ENCODE measurements at regions not wholly inside any gene's neighbourhood (a gene's known extent, or its start where the extent isn't known, plus 50 kb on each side); places are given as distances from the start of the nearest gene placed in this dataset.
"Not testable (repeated sequence)": the region's sequence is repeated elsewhere in the genome, so short reads cannot be mapped to it uniquely, and the experiment has no call there.

DNA sequence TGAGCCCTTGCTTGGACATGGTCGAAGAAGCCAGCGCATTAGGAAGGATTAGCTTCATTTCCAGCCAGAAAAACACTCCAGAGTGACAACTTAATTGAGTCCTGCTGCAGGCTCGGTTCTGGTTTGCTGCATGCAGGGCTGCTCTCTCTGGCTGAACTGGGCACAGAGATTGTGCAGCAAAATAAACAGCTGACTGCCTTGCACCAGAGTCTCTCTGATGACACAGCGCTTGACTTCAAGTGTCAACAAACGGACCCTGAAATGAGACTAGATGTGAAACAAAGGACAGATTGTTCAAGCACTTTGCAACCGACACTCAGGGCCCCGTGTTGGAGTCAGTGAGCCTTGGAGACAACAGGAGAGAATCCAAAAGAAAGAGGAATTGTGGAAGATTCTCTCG, 197.3 kb upstream of the LRRC61 start:
- H3K4me3 ChIP-seq (ENCODE audit: low read length); H3K36me3 ChIP-seq (ENCODE audit: insufficient read depth, low read length); H3K27me3 ChIP-seq (ENCODE audit: control insufficient read depth, insufficient read depth, low read length); H3K9ac ChIP-seq (ENCODE audit: low read depth, low read length); H3K4me2 ChIP-seq (ENCODE audit: low read length); H3K4me1 ChIP-seq (ENCODE audit: control insufficient read depth, insufficient read depth, low read length); H3K9me3 ChIP-seq (replicated peaks; ENCODE audit: low read length): not testable (repeated sequence)

GRCh38 chr7:150134451-150134850, 188.7 kb upstream of the LRRC61 start:
- not testable (repeated sequence) for H3K4me3 ChIP-seq (ENCODE audit: low read length); H3K36me3 ChIP-seq (ENCODE audit: insufficient read depth, low read length); H3K9me3 ChIP-seq (replicated peaks; ENCODE audit: low read length); H3K9ac ChIP-seq (ENCODE audit: low read depth, low read length); H3K27me3 ChIP-seq (ENCODE audit: control insufficient read depth, insufficient read depth, low read length); H3K4me1 ChIP-seq (ENCODE audit: control insufficient read depth, insufficient read depth, low read length); H3K4me2 ChIP-seq (ENCODE audit: low read length)

GRCh38 chr7:150135620-150136190, 187.4 kb upstream of the LRRC61 start:
- not testable (repeated sequence) for H3K9ac ChIP-seq (ENCODE audit: low read depth, low read length); H3K4me3 ChIP-seq (ENCODE audit: low read length); H3K4me1 ChIP-seq (ENCODE audit: control insufficient read depth, insufficient read depth, low read length); H3K27me3 ChIP-seq (ENCODE audit: control insufficient read depth, insufficient read depth, low read length); H3K9me3 ChIP-seq (replicated peaks; ENCODE audit: low read length); H3K36me3 ChIP-seq (ENCODE audit: insufficient read depth, low read length); H3K4me2 ChIP-seq (ENCODE audit: low read length)

- not testable (repeated sequence) for H3K4me1 ChIP-seq (ENCODE audit: control insufficient read depth, insufficient read depth, low read length); H3K27me3 ChIP-seq (ENCODE audit: control insufficient read depth, insufficient read depth, low read length); H3K9ac ChIP-seq (ENCODE audit: low read depth, low read length); H3K9me3 ChIP-seq (replicated peaks; ENCODE audit: low read length); H3K36me3 ChIP-seq (ENCODE audit: insufficient read depth, low read length); H3K4me3 ChIP-seq (ENCODE audit: low read length); H3K4me2 ChIP-seq (ENCODE audit: low read length)
Measured at GRCh38 chr7:150139840-150140239, 183.3 kb upstream of the LRRC61 start.

- H3K4me2 ChIP-seq (ENCODE audit: low read length); H3K36me3 ChIP-seq (ENCODE audit: insufficient read depth, low read length); H3K9ac ChIP-seq (ENCODE audit: low read depth, low read length); H3K4me3 ChIP-seq (ENCODE audit: low read length); H3K4me1 ChIP-seq (ENCODE audit: control insufficient read depth, insufficient read depth, low read length); H3K27me3 ChIP-seq (ENCODE audit: control insufficient read depth, insufficient read depth, low read length); H3K9me3 ChIP-seq (replicated peaks; ENCODE audit: low read length): not testable (repeated sequence)
Measured at GRCh38 chr7:150141525-150142345, 181.4 kb upstream of the LRRC61 start.

DNA sequence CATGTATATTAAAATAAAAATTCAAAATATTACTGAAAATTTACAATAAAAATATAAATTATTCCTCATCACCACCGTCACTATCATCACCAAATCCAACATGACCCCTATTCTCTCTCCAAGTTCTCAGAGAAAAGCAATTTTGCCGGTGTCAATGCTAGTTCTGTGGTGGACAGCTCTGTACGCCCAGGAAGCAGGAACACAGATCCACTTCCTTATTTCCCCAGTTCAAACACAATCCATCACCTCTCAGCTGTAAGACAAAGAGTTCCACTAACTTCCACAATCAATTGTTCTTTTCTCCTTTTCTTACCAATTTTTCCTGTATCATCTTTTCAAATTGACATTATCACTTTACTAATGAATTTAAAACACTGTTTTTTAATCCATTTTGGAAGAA, 177.0 kb upstream of the LRRC61 start:
- H3K9ac ChIP-seq (ENCODE audit: low read depth, low read length); H3K4me3 ChIP-seq (ENCODE audit: low read length); H3K36me3 ChIP-seq (ENCODE audit: insufficient read depth, low read length); H3K4me1 ChIP-seq (ENCODE audit: control insufficient read depth, insufficient read depth, low read length); H3K4me2 ChIP-seq (ENCODE audit: low read length); H3K9me3 ChIP-seq (replicated peaks; ENCODE audit: low read length); H3K27me3 ChIP-seq (ENCODE audit: control insufficient read depth, insufficient read depth, low read length): not testable (repeated sequence)

DNA sequence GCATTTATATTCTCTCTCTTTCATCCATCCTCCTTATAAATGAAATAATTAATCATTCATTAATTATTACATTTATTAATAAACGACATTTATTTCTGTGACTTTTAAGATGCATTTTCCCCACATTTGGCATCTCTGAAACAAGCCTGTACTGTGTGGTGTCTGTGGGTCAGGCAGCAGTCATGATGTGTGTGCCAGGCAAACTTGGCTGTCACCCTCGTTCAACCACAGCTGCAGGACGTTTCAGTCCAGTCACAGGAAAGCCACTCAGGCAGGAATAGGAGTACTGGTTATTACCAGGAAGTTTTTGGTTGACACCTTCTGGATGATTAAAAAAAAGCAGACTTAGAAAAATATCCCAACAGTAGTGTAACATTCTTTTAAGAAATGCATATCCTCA, 175.6 kb upstream of the LRRC61 start:
- not testable (repeated sequence) for H3K4me3 ChIP-seq (ENCODE audit: low read length); H3K9me3 ChIP-seq (replicated peaks; ENCODE audit: low read length); H3K36me3 ChIP-seq (ENCODE audit: insufficient read depth, low read length); H3K27me3 ChIP-seq (ENCODE audit: control insufficient read depth, insufficient read depth, low read length); H3K4me2 ChIP-seq (ENCODE audit: low read length); H3K4me1 ChIP-seq (ENCODE audit: control insufficient read depth, insufficient read depth, low read length); H3K9ac ChIP-seq (ENCODE audit: low read depth, low read length)

DNA sequence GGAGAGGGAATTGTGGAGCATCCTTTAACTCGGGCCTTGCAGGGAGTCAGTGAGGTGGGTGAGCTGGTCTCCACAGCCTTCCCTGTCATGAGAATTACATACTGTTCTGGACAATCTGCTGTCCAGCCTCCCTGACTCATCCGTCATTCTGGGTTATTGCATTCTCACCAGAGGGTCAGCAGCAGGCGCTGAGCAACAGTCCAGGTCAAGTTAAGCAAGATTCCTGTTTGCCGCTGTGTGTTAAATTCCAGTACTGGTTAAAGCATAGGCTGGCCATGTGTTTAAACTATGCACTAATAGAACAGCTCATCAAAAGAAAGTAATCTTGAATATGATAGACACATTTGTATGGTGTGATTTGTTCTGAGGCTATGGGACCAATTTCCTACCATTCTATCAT, 167.1 kb upstream of the LRRC61 start:
- not testable (repeated sequence) for H3K9ac ChIP-seq (ENCODE audit: low read depth, low read length); H3K4me1 ChIP-seq (ENCODE audit: control insufficient read depth, insufficient read depth, low read length); H3K36me3 ChIP-seq (ENCODE audit: insufficient read depth, low read length); H3K9me3 ChIP-seq (replicated peaks; ENCODE audit: low read length); H3K27me3 ChIP-seq (ENCODE audit: control insufficient read depth, insufficient read depth, low read length); H3K4me3 ChIP-seq (ENCODE audit: low read length); H3K4me2 ChIP-seq (ENCODE audit: low read length)

DNA sequence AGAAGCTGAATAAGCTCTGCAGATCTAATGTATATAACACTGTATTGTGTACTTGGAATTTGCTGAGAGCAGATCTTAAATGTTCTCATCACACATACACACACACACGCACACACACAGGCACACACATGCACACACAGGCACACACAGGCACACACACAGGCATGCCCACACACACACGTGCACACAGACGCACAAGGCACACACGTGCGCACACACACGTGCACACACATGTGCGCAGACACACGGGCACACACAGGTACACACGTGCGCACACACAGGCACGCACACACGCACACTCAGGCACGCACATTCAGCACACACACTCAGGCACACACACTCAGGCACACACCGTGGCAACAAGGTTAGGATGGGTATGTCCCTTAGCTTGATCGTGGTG, 164.5 kb upstream of the LRRC61 start:
- H3K4me1 ChIP-seq (ENCODE audit: control insufficient read depth, insufficient read depth, low read length); H3K4me2 ChIP-seq (ENCODE audit: low read length); H3K4me3 ChIP-seq (ENCODE audit: low read length); H3K9ac ChIP-seq (ENCODE audit: low read depth, low read length); H3K27me3 ChIP-seq (ENCODE audit: control insufficient read depth, insufficient read depth, low read length); H3K9me3 ChIP-seq (replicated peaks; ENCODE audit: low read length); H3K36me3 ChIP-seq (ENCODE audit: insufficient read depth, low read length): not testable (repeated sequence)

GRCh38 chr7:150169515-150169914, 153.6 kb upstream of the LRRC61 start:
- H3K4me1 ChIP-seq (ENCODE audit: control insufficient read depth, insufficient read depth, low read length); H3K9me3 ChIP-seq (replicated peaks; ENCODE audit: low read length); H3K27me3 ChIP-seq (ENCODE audit: control insufficient read depth, insufficient read depth, low read length); H3K9ac ChIP-seq (ENCODE audit: low read depth, low read length); H3K4me3 ChIP-seq (ENCODE audit: low read length); H3K4me2 ChIP-seq (ENCODE audit: low read length); H3K36me3 ChIP-seq (ENCODE audit: insufficient read depth, low read length): not testable (repeated sequence)

GRCh38 chr7:150169943-150170490, 153.1 kb upstream of the LRRC61 start:
- H3K36me3 ChIP-seq (ENCODE audit: insufficient read depth, low read length); H3K4me3 ChIP-seq (ENCODE audit: low read length); H3K9ac ChIP-seq (ENCODE audit: low read depth, low read length); H3K9me3 ChIP-seq (replicated peaks; ENCODE audit: low read length); H3K27me3 ChIP-seq (ENCODE audit: control insufficient read depth, insufficient read depth, low read length); H3K4me2 ChIP-seq (ENCODE audit: low read length); H3K4me1 ChIP-seq (ENCODE audit: control insufficient read depth, insufficient read depth, low read length): not testable (repeated sequence)

DNA sequence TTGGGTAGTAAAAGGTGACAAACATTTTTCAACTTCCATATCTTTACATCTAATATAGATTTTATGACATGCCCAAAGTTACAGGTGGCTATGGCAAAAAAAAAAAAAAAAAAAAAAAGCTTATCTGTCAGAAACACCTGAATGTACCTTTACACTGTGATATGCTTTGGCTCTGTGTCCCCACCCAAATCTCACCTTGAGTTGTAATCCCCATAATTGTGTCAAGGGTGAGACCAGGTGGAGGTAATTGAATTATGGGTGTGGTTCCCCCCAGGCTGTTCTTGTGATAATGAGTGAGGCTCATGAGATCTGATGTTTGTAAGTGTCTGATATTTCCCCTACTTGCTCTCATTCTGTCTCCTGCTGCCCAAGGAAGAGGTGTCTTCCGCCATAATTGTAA, 139.6 kb upstream of the LRRC61 start:
- H3K4me1 ChIP-seq (ENCODE audit: control insufficient read depth, insufficient read depth, low read length); H3K4me2 ChIP-seq (ENCODE audit: low read length); H3K4me3 ChIP-seq (ENCODE audit: low read length); H3K36me3 ChIP-seq (ENCODE audit: insufficient read depth, low read length); H3K27me3 ChIP-seq (ENCODE audit: control insufficient read depth, insufficient read depth, low read length); H3K9ac ChIP-seq (ENCODE audit: low read depth, low read length); H3K9me3 ChIP-seq (replicated peaks; ENCODE audit: low read length): not testable (repeated sequence)
